Ovary (tissue), 7 donors: ENCODE measurements at regions not wholly inside any gene's neighbourhood (a gene's known extent, or its start where the extent isn't known, plus 50 kb on each side); places are given as distances from the start of the nearest gene placed in this dataset.

Experiments used
- DNase-seq, 5 donors: peaks; one replicate each; pipeline ENCODE4 v3.0.0-alpha.2; 2019 to 2020
- H3K27ac ChIP-seq, 2 donors: fragments of 200-600 bp; one replicate each; pipeline versions ENCODE4 v1.5.1 to v1.8.0; 2019 to 2022
- H3K27me3 ChIP-seq: fragments of 200-600 bp; one replicate; pipeline ENCODE4 v1.8.0; 2022
- H3K36me3 ChIP-seq: fragments of 200-600 bp; sonication (generic); one replicate; pipeline ENCODE4 v1.5.1; 2019
- H3K4me1 ChIP-seq: one replicate; pipeline ENCODE4 v1.8.1; 2013; ENCODE audit warnings: mild to moderate bottlenecking, moderate library complexity; ENCODE audit not compliant: insufficient read depth
- H3K4me3 ChIP-seq: fragments of 200-600 bp; sonication (generic); one replicate; pipeline ENCODE4 v1.5.1; 2017
- H3K9me3 ChIP-seq, 2 donors: fragments of 200-600 bp in 1 of 2; sonication (generic) in 1 of 2; one replicate each; pipeline versions ENCODE4 v1.5.1 to v1.8.1; 2013 to 2019; ENCODE audit warnings: mild to moderate bottlenecking in 1 of 2, moderate library complexity in 1 of 2
- CTCF ChIP-seq, 3 donors: fragments of 450-650 bp in 2 of 3; fragments of 200-600 bp in 1 of 3; IDR thresholded peaks; one replicate each; pipeline versions ENCODE4 v1.5.1 to v1.8.0; 2016 to 2022; ENCODE audit warnings: antibody characterized with exemption in 3 of 3, mild to moderate bottlenecking in 1 of 3
- EP300 ChIP-seq: sonication (generic); formaldehyde crosslinking; IDR thresholded peaks from one replicate; pipeline ENCODE4 v1.6.1; 2017; ENCODE audit warnings: antibody characterized with exemption
- POLR2A ChIP-seq: fragments of 450-650 bp; IDR thresholded peaks from one replicate; pipeline ENCODE4 v1.6.1; 2017; ENCODE audit warnings: antibody characterized with exemption, mild to moderate bottlenecking, moderate library complexity
- WGBS, 3 donors: extraction: QIAGEN DNeasy Blood & Tissue Kit in 1 of 3; methylation state at CpG; one replicate each; pipeline versions ENCODE4 v1.1.5 to v1.1.7; 2013 to 2017; 5-methylcytosine and 5-hydroxymethylcytosine counted together
- intact Hi-C, 4 donors: fragments of 100-400 bp; cut with DNase I; formaldehyde crosslinking; loops; one replicate each; pipeline versions ENCODE4 v1.11.0 to v1.15.1; 2022 to 2023
- donor health status: DM: no; HTN: no; CAD: no; lungs with moderate emphysema.
- donor health status: DM: no; HTN: no; CAD: no.
- donor health status: Bipolar disorder and iron deficiency.
- donor health status: DM: no; HTN: no; CAD: no.
- donor health status: DM: yes; HTN: yes; CAD: no.

- no peak for TF ChIP-seq POLR2A
- TF ChIP-seq EP300, result no peak
- TF ChIP-seq CTCF (IDR thresholded peaks at IDR 0.05), result no peak
- intact Hi-C loops, result no loop called here
- 82 to 88% (median 87%) methylated on average over 2 of the region's 2 CpGs for WGBS, 3 donors
- Histone ChIP-seq H3K27ac (no peak overlapping the region), H3K4me1 (no peaks in the 10 kb centered on the region), H3K4me3 (no peak overlapping the region), H3K27me3 (no peaks in the 10 kb centered on the region), H3K36me3 (no peaks in the 10 kb centered on the region), H3K9me3 (no peaks in the 10 kb centered on the region)
- DNase-seq, result no peak
These were observed 1176.9 kb upstream of the NUDT12 start for GRCh38 chr5:104739503-104739902.

- no peak for DNase-seq
- Histone ChIP-seq H3K27me3 (no peaks in the 10 kb centered on the region), H3K9me3 (no peaks in the 10 kb centered on the region), H3K36me3 (no peaks in the 10 kb centered on the region), H3K27ac (no peak overlapping the region), H3K4me1 (no peaks in the 10 kb centered on the region), H3K4me3 (no peak overlapping the region)
- WGBS, 3 donors, result 88 to 91% (median 90%) methylated on average over 3 of the region's 3 CpGs
- TF ChIP-seq EP300, result no peak
- TF ChIP-seq CTCF (IDR thresholded peaks at IDR 0.05), result no peak
- no peak for TF ChIP-seq POLR2A
- intact Hi-C loops, result no loop called here
These were observed 1173.5 kb upstream of the NUDT12 start for GRCh38 chr5:104736073-104736472.

- no peaks in the 10 kb centered on the region for H3K4me1 ChIP-seq
- WGBS, 3 donors, result 89 to 93% (median 91%) methylated on average over 2 of the region's 2 CpGs
These were observed 1171.5 kb upstream of the NUDT12 start for GRCh38 chr5:104734046-104734445.

GRCh38 chr5:104733063-104733669, 1170.6 kb upstream of the NUDT12 start:
- TF ChIP-seq POLR2A, result no peak
- no peak for TF ChIP-seq EP300
- TF ChIP-seq CTCF (IDR thresholded peaks at IDR 0.05), result no peak
- no peak for DNase-seq
- no peaks in the 10 kb centered on the region for H3K36me3 ChIP-seq
- no peak overlapping the region for H3K27ac ChIP-seq
- no peak overlapping the region for H3K4me3 ChIP-seq
- no peaks in the 10 kb centered on the region for H3K27me3 ChIP-seq
- 48 to 70% (median 66%) methylated on average over 2 of the region's 2 CpGs for WGBS, 3 donors
- H3K4me1 ChIP-seq, result no peaks in the 10 kb centered on the region
- H3K9me3 ChIP-seq, result no peaks in the 10 kb centered on the region
- intact Hi-C loops, result no loop called here

More at GRCh38 chr5:104734046-104734445, 1171.5 kb upstream of the NUDT12 start:
- Histone ChIP-seq H3K9me3 (no peaks in the 10 kb centered on the region), H3K27me3 (no peaks in the 10 kb centered on the region), H3K27ac (no peak overlapping the region), H3K4me3 (no peak overlapping the region), H3K36me3 (no peaks in the 10 kb centered on the region)
- TF ChIP-seq CTCF (IDR thresholded peaks at IDR 0.05) (no peak), POLR2A (no peak), EP300 (no peak)
- no peak for DNase-seq
- intact Hi-C loops, result no loop called here
